ENCODE measurements at regions not wholly inside any gene's neighbourhood (a gene's known extent, or its start where the extent isn't known, plus 50 kb on each side); places are given as distances from the start of the nearest gene placed in this dataset.

DNA sequence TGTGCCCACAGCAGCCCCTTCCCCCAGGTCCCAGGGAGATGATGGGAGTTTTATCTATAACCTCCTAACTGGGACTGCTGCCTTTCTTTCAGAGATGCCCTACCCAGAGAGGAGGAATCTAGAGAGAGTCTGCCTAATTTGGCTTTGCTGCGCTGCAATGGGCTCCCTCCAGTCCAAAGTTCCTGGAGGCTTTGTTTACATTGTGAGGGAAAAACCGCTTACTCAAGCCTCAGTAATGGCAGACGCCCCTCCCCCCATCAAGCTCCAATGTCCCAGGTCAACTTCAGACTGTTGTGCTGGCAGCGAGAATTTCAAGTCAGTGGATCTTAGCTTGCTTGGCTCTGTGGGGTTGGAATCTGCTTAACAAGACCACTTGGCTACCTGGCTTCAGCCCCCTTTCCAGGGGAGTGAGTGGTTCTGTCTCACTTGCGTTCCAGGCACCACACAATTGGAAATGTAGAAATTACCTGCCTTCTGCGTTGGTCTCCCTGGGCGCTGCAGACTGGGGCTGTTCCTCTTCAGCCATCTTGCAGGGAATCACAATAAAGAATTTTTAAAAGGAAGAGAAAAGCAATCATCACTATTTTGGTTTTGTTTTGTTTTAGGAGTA is 262.5 kb downstream of the FOXG1 start:
- POLR2A ChIA-PET, result no interaction called here
- CTCF ChIA-PET, result no interaction called here
- TF ChIP-seq CTCF (IDR thresholded peaks at IDR 0.05; ENCODE audit: control extremely low read depth, extremely low read depth, low read depth, missing control alignments), result no peak
- no peak for DNase-seq (ENCODE audit: extremely low spot score)

GRCh38 chr14:29030121-29030520 is 263.5 kb downstream of the FOXG1 start:
- CTCF ChIA-PET, result interaction anchor here (1.8 kb wide), 1 partner anchor 11 kb away, joined by 6 read pairs; no protein-coding TSS in a partner anchor
- POLR2A ChIA-PET, result no interaction called here
- DNase-seq (ENCODE audit: extremely low spot score), result no peak

GRCh38 chr14:29030970-29031369 is 264.4 kb downstream of the FOXG1 start:
- CTCF ChIA-PET, result interaction anchor here (1.8 kb wide), 1 partner anchor 10 kb away, joined by 6 read pairs; no protein-coding TSS in a partner anchor
- POLR2A ChIA-PET, result no interaction called here
- DNase-seq (ENCODE audit: extremely low spot score), result no peak
- no peak for TF ChIP-seq CTCF (IDR thresholded peaks at IDR 0.05; ENCODE audit: control extremely low read depth, extremely low read depth, low read depth, missing control alignments)

More at GRCh38 chr14:29030121-29030520, 263.5 kb downstream of the FOXG1 start:
- TF ChIP-seq CTCF (IDR thresholded peaks at IDR 0.05; ENCODE audit: control extremely low read depth, extremely low read depth, low read depth, missing control alignments), result no peak

- POLR2A ChIA-PET, result no interaction called here
- CTCF ChIA-PET, result no interaction called here
- DNase-seq (ENCODE audit: extremely low spot score), result no peak
Measured at GRCh38 chr14:29035134-29035533, 268.5 kb downstream of the FOXG1 start.

GRCh38 chr14:29037411-29037810 is 270.8 kb downstream of the FOXG1 start:
- ChIA-PET POLR2A (no interaction called here), CTCF (no interaction called here)
- TF ChIP-seq CTCF (IDR thresholded peaks at IDR 0.05; ENCODE audit: control extremely low read depth, extremely low read depth, low read depth, missing control alignments), result no peak
- DNase-seq (ENCODE audit: extremely low spot score), result no peak

More at GRCh38 chr14:29035134-29035533, 268.5 kb downstream of the FOXG1 start:
- TF ChIP-seq CTCF (IDR thresholded peaks at IDR 0.05; ENCODE audit: control extremely low read depth, extremely low read depth, low read depth, missing control alignments), result no peak

DNA sequence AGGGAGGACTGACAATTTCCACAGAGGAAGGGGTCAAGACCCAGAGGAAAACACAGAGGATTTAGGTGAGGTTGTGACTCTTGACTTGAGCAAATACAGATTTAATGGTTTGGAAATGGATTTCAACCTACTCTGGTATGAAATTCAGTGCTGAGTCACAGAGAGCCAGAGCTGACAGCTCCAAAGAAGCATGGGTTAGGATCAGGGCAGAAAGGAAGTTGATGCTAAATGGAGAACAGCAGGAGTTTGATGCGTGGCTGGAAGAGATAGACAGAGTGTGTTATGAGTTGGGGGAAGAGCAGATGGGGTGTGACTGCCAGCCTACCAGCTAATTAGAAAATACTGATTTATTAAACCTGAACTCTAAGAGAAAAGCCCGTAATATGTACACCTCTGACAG is 272.6 kb downstream of the FOXG1 start:
- CTCF ChIA-PET, result no interaction called here
- DNase-seq (ENCODE audit: extremely low spot score), result no peak
- POLR2A ChIA-PET, result no interaction called here
- no peak for TF ChIP-seq CTCF (IDR thresholded peaks at IDR 0.05; ENCODE audit: control extremely low read depth, extremely low read depth, low read depth, missing control alignments)

Data from GM10248 (cell line).